MCF 10A (cell line): ENCODE measurements at regions not wholly inside any gene's neighbourhood (a gene's known extent, or its start where the extent isn't known, plus 50 kb on each side); places are given as distances from the start of the nearest gene placed in this dataset.

ENCODE experiments used
- BruUV-seq: library from RNA; stranded (reverse); fragments of 400-500 nt; replicated peaks from 2 replicates; lab custom pipeline; 2021; lab: Mats Ljungman, UMichigan
- CTCF ChIA-PET: fragments of 300-600 bp; sonication (Branson Sonifier 250); formaldehyde crosslinking; extraction: SDS; loops from one replicate; lab custom pipeline; 2021; ENCODE audit warnings: antibody characterized with exemption, inconsistent platforms; lab: Yijun Ruan, JAX
- POLR2A ChIA-PET: fragments of 300-600, 350-650 bp; sonication (Branson Sonifier 250); formaldehyde crosslinking; extraction: SDS; loops from one replicate; lab custom pipeline; 2020; ENCODE audit warnings: antibody characterized with exemption, inconsistent platforms; lab: Yijun Ruan, JAX
- DNase-seq: peaks from one replicate; pipeline ENCODE4 v3.0.0-alpha.2; 2018; ENCODE audit not compliant: unreplicated experiment
- H3K27ac Mint-ChIP-seq: one replicate; pipeline ENCODE4 v1.8.0; 2022; ENCODE audit warnings: mild to moderate bottlenecking, low read depth, mixed read lengths; ENCODE audit not compliant: unreplicated experiment
- H3K27me3 Mint-ChIP-seq: one replicate; pipeline ENCODE4 v1.8.0; 2022; ENCODE audit warnings: mixed read lengths; ENCODE audit not compliant: insufficient read depth, unreplicated experiment
- H3K36me3 Mint-ChIP-seq: one replicate; pipeline ENCODE4 v1.8.0; 2022; ENCODE audit warnings: mild to moderate bottlenecking, moderate library complexity, mixed read lengths; ENCODE audit not compliant: insufficient read depth, unreplicated experiment
- H3K4me1 Mint-ChIP-seq: one replicate; pipeline ENCODE4 v1.8.0; 2022; ENCODE audit warnings: mixed read lengths; ENCODE audit not compliant: insufficient read depth, unreplicated experiment
- H3K4me3 Mint-ChIP-seq: one replicate; pipeline ENCODE4 v1.8.0; 2022; ENCODE audit warnings: mild to moderate bottlenecking, moderate library complexity, mixed read lengths; ENCODE audit not compliant: unreplicated experiment
- H3K9me3 Mint-ChIP-seq: one replicate; pipeline ENCODE4 v1.8.0; 2022; ENCODE audit warnings: mixed read lengths; ENCODE audit not compliant: unreplicated experiment
- CTCF ChIP-seq: fragments of 200-600 bp; IDR thresholded peaks from one replicate; pipeline ENCODE4 v1.8.0; 2022; ENCODE audit warnings: antibody characterized with exemption, mild to moderate bottlenecking; ENCODE audit not compliant: unreplicated experiment
- intact Hi-C: fragments of 100-400 bp; cut with micrococcal nuclease; formaldehyde crosslinking; loops from 2 replicates; pipeline ENCODE4 v1.14.1; 2022

DNA sequence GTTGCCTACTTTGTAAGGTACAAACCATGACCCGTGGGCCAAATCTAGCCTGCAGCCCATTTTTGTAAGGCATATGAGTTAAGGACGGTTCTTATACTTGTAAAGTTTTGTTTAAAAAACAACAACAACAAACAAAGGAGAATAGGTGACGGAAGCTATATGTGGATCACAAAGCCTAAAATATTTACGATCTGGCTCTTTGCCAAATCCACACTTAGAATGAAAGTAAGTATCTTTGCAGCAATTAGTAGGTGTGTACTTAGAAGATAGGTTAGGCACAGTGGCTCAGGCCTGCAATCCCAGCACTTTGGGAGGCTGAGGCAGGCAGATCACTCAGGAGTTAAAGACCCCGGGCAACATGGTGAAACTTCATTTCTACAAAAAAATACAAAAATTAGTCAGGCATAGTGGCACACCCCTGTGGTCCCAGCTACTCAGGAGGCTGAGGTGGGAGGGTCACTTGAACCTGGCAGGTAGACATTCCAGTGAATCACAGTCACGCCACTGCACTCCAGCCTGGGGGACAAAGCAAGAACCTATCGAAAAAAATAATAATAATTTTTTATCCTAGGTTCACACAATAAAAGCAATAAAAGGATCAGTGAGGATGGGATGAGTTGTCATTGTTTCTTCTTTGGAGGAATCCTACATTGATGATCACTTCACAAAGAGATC lies 57.8 kb upstream of the CTAGE1 start:
- Mint-ChIP-seq H3K27ac (no peak overlapping the region), H3K4me1 (peaks cover 5% of the 10 kb centered on the region)
- no TSS peak for BruUV-seq

DNA sequence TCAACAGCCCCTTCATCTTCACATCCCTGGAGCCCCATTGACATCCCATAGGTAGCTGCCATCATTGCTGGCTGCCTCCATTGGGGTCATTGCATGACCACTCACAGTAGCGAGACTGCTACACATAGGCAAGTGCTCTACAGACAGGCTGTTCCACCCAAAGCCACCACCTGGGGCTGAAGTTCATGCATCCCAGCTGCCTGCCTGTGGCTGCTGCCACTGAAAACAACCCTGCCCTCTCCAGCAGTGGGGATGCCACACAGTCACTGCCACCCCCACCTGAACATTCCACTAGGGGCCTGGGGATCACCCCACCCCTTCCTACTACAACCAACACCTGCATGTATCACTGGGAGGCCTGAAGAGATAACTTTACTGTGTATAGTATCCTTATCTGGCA lies 59.5 kb upstream of the CTAGE1 start:
- Mint-ChIP-seq H3K4me3 (no peak overlapping the region), H3K27me3 (no peaks in the 10 kb centered on the region), H3K36me3 (no peaks in the 10 kb centered on the region), H3K27ac (no peak overlapping the region), H3K9me3 (no peaks in the 10 kb centered on the region), H3K4me1 (peaks cover 5% of the 10 kb centered on the region)
- CTCF ChIA-PET, result interaction anchor here (0.6 kb wide), 1 partner anchor 228 kb away, joined by 3 read pairs; no protein-coding TSS in a partner anchor
- DNase-seq, result no peak
- no TSS peak for BruUV-seq
- POLR2A ChIA-PET, result interaction anchor here (1.6 kb wide), 1 partner anchor 11 kb away, joined by 4 read pairs; no protein-coding TSS in a partner anchor
- TF ChIP-seq CTCF, result no peak
- intact Hi-C loops, result no loop called here

More for the DNA sequence above, 57.8 kb upstream of the CTAGE1 start:
- ChIA-PET CTCF (interaction anchor here (0.7 to 0.8 kb wide), 2 partner anchors 64 to 307 kb away, joined by 3 read pairs; no protein-coding TSS in a partner anchor), POLR2A (interaction anchor here (1.6 kb wide), 1 partner anchor 10 kb away, joined by 4 read pairs; no protein-coding TSS in a partner anchor)
- no peak for DNase-seq
- intact Hi-C loops, result no loop called here
- H3K36me3 Mint-ChIP-seq, result no peaks in the 10 kb centered on the region
- no peaks in the 10 kb centered on the region for H3K27me3 Mint-ChIP-seq
- no peak for TF ChIP-seq CTCF
- no peaks in the 10 kb centered on the region for H3K9me3 Mint-ChIP-seq
- H3K4me3 Mint-ChIP-seq, result no peak overlapping the region

DNA sequence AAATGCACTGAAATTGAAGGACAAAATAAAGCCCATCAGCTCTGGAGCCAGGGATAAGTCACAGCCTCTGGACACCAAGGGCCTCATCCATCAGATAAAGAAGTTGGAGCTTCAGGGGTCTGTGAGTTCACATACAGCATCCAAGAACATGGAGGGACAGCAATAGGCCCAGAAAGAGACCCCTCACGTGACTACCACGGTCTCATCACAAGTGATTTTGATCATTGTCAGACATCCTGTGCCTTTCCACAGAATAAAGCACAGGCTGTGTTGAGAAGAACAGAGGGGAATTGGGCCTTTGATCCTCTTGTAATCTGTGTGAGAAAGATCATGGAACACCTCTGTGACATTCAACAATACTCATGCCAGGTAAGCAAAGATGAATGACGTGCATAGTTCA lies 65.2 kb upstream of the CTAGE1 start:
- H3K9me3 Mint-ChIP-seq, result no peaks in the 10 kb centered on the region
- H3K27me3 Mint-ChIP-seq, result no peaks in the 10 kb centered on the region
- ChIA-PET CTCF (no interaction called here), POLR2A (no interaction called here)
- intact Hi-C loops, result no loop called here
- H3K4me3 Mint-ChIP-seq, result no peak overlapping the region
- no peak for TF ChIP-seq CTCF
- no TSS peak for BruUV-seq
- H3K27ac Mint-ChIP-seq, result no peak overlapping the region
- H3K4me1 Mint-ChIP-seq, result peaks cover 18% of the 10 kb centered on the region
- no peaks in the 10 kb centered on the region for H3K36me3 Mint-ChIP-seq
- no peak for DNase-seq

DNA sequence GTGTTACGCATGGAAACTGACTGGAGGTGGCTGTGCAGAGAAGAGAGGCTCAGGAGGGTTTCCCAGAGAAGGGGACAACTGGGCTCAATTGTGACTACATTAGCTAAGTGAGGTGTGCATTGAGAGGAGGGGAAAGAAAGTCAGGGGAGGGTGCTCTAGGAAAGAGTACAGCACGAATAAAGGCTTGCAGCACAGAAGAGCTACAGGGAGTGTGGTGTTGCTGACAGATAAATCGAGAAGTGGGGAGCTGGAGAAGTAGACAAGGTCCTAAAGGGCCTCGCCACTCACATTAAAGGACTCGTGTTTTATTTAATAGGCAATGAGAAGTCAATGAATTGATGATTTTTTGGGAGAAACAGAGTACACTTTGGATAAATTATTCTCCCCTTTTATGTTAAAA lies 65.7 kb upstream of the CTAGE1 start:
- H3K27me3 Mint-ChIP-seq, result no peaks in the 10 kb centered on the region

More for the DNA sequence above, 65.7 kb upstream of the CTAGE1 start:
- POLR2A ChIA-PET, result no interaction called here
- no peak for TF ChIP-seq CTCF
- no peak for DNase-seq
- Mint-ChIP-seq H3K27ac (no peak overlapping the region), H3K4me3 (no peak overlapping the region), H3K36me3 (no peaks in the 10 kb centered on the region), H3K4me1 (peaks cover 22% of the 10 kb centered on the region), H3K9me3 (no peaks in the 10 kb centered on the region)
- BruUV-seq, result no TSS peak
- intact Hi-C loops, result no loop called here
- CTCF ChIA-PET, result no interaction called here
